ENCODE measurements at regions not wholly inside any gene's neighbourhood (a gene's known extent, or its start where the extent isn't known, plus 50 kb on each side); places are given as distances from the start of the nearest gene placed in this dataset.

GRCh38 chr19:5398693-5399057 is 56.5 kb upstream of the ZNRF4 start:
- TF ChIP-seq CTCF (IDR thresholded peaks at IDR 0.05) (no peak), POLR2A (IDR thresholded peaks at IDR 0.05) (no peak)
